HG03175 (cell line): ENCODE measurements at regions not wholly inside any gene's neighbourhood (a gene's known extent, or its start where the extent isn't known, plus 50 kb on each side); places are given as distances from the start of the nearest gene placed in this dataset.

Experiments used
- ATAC-seq: cut with Tn5 transposase; IDR thresholded peaks from one replicate; pipeline ENCODE4 v1.9.1; 2021; ENCODE audit warnings: mild to moderate bottlenecking, moderate library complexity; ENCODE audit not compliant: unreplicated experiment

DNA sequence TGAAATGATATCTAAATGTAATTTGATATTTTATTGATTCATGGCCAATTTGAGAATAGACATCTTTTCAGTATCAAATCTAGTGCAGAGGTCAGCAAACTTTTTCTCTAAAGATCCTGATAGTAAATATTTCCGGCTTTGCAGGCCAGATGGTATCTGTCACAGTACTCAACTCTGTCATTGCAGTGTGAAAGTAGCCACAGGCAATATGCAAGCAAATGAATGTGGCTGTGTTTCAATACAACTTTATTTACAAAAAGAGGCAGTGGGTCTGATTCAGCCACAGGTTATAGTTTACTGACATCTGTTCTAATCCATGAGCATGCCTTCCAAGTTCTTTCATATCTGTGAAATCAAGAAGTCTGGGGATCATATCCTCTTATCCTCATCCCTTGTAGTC is 221.2 kb downstream of the PRDM2 start:
- no peak for ATAC-seq

DNA sequence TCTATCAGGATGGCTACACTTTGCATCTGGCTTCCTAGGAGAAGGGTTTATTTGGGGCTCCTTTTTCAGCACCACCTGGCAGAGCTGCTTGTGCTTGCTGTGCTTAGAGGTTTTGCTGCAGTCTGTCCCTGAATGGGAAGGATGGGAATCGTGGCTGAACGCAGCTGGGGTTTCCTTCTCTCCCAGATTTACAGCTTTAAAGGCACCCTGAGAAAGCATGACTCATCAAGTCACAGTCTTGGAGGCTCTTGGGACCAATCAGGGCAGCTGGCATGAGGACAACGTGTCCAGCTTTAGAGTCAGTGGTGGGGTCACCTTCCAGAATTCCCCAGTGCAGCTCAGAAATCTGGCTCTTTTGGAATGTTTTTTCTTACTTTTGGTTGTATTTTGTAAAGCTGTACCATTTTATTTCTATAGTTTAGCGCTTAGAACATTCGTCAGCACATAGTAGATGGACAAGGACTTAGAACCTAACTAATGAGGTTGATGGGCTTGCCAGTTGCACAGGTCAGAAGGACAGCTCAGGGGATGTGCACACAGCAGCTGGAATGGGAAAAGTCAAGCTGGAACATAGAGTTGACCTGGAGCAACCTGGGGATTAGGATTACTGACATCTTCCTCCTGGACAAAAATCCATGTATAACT is 222.6 kb downstream of the PRDM2 start:
- ATAC-seq = no peak

DNA sequence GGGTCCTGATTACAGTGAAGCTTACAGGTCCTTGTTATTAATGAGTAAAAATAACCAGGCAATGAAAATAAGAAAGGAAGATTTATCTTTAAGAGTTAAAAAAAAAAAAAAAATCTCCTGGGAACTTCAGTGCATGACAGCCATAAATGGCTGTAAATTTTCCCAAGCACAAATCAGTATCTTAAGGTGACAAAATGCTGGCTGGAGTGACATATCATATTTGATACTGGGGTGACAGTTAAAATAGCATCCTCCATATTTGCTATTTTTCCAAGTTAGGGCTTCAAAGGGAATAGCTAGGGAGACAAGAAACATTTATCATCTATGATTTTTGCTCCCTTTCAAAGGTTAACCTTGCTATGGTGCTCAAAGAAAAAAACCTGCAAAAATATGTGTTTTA is 226.6 kb downstream of the PRDM2 start:
- ATAC-seq = no peak

DNA sequence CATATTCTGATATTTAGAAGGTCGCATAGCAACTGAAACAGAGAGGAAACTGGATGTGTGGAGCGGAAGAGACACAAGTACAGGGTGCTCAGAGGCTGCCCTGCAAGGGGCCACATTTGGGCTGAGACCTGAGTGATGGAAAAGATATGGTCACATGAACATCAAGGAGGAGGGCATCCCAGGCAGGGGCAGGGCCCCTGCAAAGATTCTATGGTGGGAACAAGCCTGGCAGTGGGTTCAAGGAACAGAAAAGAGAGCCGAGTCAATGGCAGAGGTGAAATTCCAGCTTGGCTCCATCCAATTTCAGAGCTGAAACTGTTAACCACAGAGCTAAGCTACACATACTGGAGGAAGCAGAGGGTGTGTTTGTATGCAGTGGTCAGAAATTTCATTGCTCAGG is 227.7 kb downstream of the PRDM2 start:
- no peak for ATAC-seq

DNA sequence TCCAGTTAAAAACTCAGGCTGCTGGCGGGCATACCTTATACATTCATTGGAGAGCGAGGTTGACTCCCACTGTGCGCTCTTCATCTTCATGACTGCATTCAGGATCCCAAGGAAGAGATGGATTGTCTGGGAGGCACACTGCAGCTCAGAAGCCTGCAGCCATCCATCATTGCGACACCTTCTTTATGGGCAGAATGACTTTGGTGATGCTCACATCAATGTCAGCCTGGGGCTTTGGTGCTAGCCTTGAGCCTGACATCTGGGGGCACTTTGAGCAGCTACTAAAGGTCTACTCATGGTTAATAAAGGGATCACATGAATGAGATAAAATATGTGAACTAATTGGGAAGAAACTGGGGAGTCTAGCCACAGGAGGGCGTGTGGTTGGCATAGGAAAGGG is 229.3 kb downstream of the PRDM2 start:
- ATAC-seq = no peak

DNA sequence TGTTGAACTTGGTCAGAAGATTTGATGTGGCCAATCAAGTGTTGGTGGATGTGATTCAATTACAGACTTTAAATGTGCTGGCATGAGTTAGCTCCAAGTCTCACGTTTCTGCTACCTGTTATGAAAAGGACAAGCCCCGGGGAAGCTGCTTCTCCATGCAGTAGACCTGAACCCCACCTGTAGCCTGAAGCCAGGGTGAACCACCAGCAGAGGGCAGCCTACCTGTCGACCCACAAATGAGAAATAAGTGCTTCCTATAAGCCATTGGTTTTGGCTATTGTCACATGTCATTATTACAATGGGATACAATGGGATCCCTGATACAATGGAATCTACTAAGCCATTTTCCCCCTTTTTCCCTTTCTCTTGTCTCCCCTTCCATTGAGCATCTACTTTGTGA is 230.2 kb downstream of the PRDM2 start:
- ATAC-seq = no peak

DNA sequence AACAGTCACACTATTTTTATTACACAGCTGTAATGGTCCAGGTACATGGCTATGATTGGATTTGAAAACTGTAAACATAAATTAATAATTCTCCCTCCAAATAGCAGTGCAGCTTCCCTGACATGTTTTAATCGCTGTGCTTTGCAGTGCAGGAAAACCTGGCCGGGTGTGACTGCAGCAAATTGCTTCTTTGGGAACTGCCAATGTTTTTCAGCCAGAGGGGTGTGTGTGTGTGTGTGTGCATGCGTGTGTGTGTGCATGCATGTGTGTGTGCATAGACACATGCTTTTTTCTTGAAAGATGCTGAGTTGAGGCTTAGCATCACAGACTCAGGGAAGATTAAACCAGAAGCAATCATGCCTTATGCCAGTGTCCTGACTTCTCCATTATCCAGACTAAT is 231.2 kb downstream of the PRDM2 start:
- no peak for ATAC-seq

DNA sequence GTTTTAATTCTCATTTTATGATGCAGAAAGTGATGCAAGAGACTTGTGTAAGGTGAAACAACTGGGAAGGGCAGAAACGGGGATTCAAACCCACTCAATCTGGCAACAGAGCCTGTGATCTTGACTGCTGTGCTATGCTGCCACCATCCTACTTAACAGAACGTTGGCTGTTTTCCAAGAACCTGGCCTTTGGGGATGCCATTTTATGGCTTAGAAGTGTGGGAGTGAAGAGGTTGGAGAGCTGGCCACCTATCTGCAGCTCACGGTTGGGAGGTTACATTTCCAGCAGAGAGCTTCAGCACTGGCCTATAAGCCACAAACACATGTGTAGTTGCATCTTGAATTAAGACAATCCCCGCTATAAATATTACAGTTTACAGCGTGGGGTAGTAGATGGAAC is 235.3 kb downstream of the PRDM2 start:
- no peak for ATAC-seq

DNA sequence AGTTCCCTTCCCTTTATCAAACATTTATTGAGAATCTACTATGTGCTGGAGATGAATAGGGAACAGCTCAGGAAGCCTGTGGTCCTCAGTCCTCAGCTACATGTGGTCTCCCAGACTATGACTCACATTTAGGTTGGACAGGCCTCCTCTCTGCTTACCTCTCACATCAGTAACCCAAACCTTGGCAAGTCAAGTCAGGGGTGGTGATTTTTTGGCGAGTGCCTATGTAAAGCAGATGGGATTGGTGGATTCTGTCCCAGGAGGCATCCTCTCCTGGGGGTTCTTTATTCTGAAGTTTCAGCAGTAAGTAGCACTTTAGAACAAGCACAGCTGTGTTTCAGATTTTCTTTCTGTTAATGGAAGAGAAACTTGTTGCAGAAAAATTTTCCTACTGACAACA is 241.3 kb downstream of the PRDM2 start:
- ATAC-seq = no peak

DNA sequence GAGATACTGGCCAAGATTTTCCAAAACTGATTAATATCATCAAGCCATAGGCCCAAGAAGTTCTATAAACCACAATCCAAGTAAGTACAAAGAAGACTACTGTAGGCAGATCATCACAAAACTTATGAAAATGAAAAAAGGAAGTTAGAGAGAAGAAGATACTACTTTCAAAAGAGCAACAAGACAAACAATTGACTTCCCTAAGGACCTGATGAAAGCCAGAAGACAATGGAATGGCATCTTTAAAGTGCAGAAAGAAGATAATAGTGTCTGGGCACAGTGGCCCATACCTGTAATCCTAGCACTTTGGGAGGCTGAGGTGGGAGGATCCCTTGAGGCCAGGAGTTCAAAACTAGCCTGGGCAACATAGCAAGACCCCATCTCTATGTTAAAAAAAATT is 243.1 kb downstream of the PRDM2 start:
- ATAC-seq = no peak

DNA sequence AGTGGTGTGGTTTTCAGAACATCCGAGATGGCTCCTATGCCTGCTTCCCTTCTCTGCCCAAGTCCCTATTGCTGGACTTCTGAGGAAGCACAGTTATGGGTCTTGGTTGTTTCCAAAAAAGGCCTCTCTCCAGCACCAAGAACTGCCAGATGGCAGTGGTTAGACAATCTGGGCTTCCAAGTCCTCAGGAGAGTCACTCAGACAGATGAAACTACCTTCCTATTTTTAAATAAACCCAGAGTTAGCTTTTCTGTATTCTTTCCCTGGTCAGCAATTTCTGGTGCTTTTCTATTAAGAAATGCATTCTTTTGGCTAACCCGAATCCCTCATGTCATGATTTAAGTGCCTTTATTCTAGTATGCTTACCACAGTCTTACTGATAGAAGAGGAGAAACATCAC is 245.9 kb downstream of the PRDM2 start:
- no peak for ATAC-seq

DNA sequence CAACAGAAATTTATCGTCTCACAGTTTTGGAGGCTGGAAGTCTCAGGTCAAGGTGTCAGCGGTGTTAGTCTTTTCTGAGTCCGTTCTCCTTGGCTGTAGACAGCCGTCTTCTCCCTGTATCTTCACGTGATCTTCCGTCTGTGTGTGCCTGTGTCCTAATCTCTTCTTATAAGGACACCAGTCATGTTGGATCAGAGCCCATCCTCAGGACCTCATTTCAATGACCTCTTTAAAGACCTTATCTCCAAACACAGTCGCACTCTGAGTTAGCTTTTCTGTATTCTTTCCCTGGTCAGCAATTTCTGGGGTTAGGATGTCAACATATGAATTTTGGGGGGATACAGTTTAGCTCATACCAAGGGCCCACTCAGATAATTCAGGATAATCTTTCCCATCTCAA is 247.7 kb downstream of the PRDM2 start:
- ATAC-seq = no peak

DNA sequence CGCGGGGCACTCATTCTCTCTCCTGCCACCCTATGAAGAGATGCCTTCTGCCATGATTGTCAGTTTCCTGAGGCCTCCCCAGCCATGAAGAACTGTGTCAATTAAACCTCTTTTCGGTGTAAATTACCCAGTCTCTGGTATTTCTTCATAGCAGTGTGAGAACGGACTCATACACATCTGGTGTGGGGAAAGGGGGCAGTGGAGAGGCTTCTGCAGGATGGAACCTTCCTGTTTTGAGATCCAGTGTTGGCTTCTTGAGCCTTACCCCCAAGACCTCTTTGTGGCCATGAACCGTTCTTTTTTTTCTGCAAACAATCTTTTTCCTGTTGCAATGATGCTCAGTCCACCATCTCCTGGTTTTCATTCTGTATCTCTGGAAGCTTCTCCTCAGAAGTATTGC is 248.4 kb downstream of the PRDM2 start:
- no peak for ATAC-seq

DNA sequence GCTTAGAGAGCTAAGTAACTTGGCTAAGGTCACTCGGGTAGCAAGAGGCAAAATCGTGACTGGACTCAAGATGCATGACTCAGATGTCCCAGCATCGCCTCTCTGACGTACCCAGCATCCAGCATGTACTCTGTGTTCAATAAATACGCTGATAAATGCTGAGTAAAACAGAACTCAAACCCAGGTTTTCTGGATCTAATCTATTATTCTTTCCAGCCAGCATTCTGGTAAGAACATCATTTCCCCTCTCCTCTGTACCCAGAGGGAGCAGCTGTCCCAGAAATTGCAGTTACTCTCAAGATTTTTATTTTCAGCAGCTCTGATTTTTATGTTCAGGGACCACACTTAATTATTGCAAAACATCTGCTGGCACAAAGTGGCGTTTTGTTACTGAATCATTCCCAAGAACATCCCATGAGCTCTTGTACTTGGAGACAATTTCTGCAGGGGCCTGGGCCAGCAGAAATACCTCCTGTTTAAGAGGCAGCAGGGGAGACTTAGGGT is 249.0 kb downstream of the PRDM2 start:
- ATAC-seq = no peak

DNA sequence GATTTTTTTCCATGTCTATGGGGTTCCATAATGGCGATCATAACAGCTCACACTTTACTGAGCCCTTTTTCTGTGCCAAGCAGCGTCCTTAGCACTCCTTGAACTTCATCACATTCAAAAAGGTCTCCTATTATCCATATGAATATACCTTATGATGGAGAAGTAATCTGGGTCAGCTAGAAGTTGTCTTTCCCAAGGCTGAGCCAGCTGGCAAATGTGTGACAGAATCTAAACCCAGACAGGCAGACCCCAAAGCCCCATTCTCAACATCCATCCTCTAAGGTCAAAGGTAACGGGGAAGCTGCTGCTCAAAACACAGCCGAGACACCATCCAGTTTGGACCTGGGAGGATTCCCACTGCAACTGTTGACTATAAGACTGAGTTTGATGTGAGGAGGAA is 249.6 kb downstream of the PRDM2 start:
- ATAC-seq = no peak

DNA sequence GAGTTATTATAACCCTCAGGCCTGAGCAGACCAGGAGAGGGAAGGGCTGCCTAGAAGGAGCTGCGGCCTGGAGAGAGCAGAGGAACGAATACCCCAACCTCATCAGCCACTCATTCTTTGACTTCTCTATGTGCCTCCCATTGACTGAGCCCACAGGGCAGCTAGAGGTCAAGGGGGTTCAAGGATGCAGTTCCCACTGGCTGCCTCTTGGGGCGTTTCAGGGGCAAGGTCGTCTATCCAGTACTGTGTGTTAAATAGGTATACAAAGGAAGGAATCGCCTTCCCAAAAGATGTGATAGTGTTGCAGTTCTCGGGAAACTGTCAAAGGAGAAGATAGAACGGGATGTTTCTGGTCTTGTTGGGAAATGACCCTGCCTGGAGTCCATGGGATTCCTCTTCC is 250.6 kb downstream of the PRDM2 start:
- no peak for ATAC-seq

DNA sequence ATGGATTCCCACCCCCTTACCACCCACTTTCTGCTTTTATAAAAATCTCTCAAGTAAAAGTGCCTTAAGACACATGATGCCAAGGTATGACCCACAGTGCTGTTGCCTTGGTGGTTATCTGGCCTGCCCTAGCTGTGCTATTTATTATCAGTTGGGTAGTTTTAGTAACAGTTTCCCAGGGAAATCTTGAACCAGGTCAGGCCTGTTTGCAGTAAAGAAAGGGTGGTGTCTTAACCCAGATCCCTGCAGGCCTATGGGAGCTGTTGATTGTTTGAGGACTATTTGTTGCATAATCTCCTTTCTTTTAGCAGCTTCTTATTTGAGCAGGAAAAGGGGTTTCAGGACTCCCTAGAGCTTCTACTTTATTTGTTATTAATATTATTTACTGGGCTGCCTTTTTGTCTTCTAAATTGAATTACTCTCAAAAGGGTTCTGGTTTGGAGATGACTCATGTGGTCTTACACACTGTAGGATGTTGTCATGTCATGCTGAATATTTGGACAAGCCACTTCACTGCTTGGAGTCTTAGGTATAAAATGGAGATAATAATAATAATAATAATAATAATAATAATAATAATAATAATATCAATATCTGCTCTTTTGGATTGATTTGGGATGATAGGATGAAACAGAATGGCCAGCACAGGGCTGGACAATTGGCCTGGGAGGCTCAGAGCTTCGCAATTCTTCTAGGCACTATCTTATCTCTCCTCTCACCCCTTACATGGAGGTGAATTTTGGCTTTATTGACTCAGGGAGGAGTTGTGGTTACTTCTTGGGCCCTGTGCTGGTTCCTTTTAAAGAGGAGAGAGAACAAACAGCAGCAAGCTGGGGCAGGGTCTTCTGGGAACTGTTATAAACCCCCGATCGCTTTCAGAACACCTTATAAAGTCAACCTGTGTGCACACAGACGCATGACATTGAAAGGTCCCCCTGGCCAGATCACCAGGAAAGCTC is 252.1 kb downstream of the PRDM2 start:
- ATAC-seq = no peak

DNA sequence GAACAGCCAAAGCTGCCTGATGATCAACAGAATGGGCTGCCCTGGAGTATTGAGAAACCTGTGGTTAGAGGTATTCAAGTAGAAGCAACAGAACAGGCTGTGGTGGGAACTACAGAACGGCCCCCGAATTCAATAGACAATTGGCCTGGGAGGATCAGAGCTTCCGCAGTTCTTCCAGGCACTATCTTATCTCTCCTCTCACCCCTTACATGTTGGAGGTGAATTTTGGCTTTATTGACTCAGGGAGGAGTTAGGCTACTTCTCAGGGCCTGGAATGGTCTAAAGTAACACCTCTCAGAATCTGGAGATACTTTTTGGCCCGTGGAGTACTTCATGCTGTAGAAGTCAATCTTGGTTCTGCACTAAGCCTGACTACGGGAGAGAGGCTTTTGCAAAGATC is 253.0 kb downstream of the PRDM2 start:
- ATAC-seq = no peak

DNA sequence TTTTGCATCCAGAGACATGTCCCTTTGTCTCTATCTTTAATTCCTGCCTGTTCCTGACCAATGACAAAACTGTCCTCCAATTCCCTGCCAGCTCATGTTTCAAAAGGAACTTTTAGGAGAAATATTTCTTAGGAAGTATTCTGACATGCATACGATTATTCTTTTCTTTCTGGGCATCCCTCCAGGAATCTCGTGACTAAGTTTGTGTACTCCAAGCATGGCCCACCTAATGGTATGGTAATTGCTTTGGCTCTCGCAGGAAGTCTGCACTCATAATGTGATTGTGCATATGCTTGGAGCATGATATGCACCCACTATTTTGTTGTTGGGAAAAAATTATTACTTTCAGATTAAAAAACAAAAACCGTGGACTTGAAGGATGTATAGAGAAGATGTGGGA is 256.4 kb downstream of the PRDM2 start:
- no peak for ATAC-seq

DNA sequence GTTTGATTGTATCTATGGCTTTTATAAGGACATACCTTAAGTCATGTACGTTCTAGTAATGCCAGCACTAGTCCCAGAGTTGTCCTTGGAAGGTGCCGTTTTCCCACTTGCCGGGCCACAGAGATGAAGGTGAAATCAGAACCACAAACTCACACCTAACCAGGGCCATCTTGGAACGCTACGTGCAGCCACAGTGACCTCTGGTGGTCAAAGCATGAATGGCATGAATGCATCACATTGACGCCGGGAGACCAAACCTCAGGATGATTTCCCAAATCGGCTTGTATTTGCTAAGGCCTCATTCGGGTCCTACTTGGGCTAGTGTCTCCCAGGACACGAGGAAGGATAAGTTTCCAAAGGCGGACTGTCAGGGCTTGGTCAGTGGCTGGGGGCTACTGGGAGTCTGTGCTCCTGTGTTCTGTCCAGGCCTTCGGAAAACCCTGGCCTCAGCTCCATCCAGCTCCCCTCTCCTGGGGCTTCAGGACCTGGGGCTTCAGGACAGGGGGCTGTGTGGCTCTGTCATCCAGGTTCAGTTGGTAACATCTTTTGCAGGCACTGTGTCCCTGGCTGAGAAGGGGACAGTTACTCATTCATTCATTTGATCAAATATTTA is 260.5 kb downstream of the PRDM2 start:
- no peak for ATAC-seq

DNA sequence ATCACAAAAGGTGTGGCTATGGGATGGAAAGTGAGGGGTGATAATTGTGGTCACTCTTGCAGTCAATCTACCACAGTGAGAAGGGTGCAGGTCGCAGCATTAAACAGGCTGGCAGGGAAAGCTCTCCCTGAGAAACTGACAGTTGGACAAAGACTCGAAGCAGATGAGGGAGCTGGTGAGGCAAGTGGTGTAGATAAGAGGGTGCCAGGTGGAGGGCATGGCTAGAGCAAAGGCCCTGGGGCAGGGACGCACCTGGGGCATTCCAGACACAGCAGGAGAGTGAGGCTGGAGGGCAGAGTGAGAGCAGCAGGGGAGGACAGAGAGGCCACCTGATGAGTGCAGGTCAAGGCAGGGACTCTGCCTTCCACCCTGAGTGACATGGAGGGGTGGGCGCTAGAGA is 264.8 kb downstream of the PRDM2 start:
- no peak for ATAC-seq
